Neural cell (in vitro differentiated cells): ENCODE measurements at regions not wholly inside any gene's neighbourhood (a gene's known extent, or its start where the extent isn't known, plus 50 kb on each side); places are given as distances from the start of the nearest gene placed in this dataset.

ENCODE experiments used
- H2AFZ ChIP-seq: fragments of 200-600, 300-800 bp; sonication (generic), shearing (Covaris generic); 2 replicates; pipeline ENCODE4 v1.6.0; 2014; ENCODE audit warnings: low read depth, mild to moderate bottlenecking, antibody characterized with exemption, low read length, moderate library complexity
- H3F3A ChIP-seq: fragments of 200-600 bp; shearing (Covaris generic); 2 replicates; pipeline ENCODE4 v1.6.1; 2016; ENCODE audit warnings: mild to moderate bottlenecking, moderate library complexity, mixed read lengths, antibody characterized with exemption, low read length; ENCODE audit not compliant: insufficient read depth, poor library complexity, severe bottlenecking
- H3K27ac ChIP-seq: fragments of 200-600, 300-800 bp; sonication (generic), shearing (Covaris generic); 2 replicates; pipeline ENCODE4 v1.5.1; 2014; ENCODE audit warnings: mild to moderate bottlenecking, low read length, moderate library complexity
- H3K27me3 ChIP-seq: fragments of 300-800, 200-600 bp; sonication (generic), shearing (Covaris generic); 2 replicates; pipeline ENCODE4 v1.6.0; 2014; ENCODE audit warnings: mild to moderate bottlenecking, low read depth, low read length, moderate library complexity; ENCODE audit not compliant: insufficient read depth
- H3K36me3 ChIP-seq: fragments of 300-800, 200-600 bp; sonication (generic), shearing (Covaris generic); 2 replicates; pipeline ENCODE4 v1.5.1; 2014; ENCODE audit warnings: mild to moderate bottlenecking, antibody characterized with exemption, low read length, moderate library complexity; ENCODE audit not compliant: insufficient read depth
- H3K4me2 ChIP-seq: fragments of 300-800, 200-600 bp; sonication (generic), shearing (Covaris generic); 2 replicates; pipeline ENCODE4 v1.6.0; 2014; ENCODE audit warnings: mild to moderate bottlenecking, low read length
- H3K4me3 ChIP-seq: fragments of 300-800, 200-600 bp; sonication (generic), shearing (Covaris generic); 2 replicates; pipeline ENCODE4 v1.5.1; 2014; ENCODE audit warnings: mild to moderate bottlenecking, low read length, moderate library complexity
- H3K79me2 ChIP-seq: fragments of 200-600 bp; shearing (Covaris generic); replicated peaks from 2 replicates; pipeline ENCODE4 v1.6.0; 2014; ENCODE audit warnings: mild to moderate bottlenecking, low read length, moderate library complexity; ENCODE audit not compliant: insufficient read depth
- H3K9ac ChIP-seq: fragments of 300-800, 200-600 bp; sonication (generic), shearing (Covaris generic); 2 replicates; pipeline ENCODE4 v1.6.1; 2016; ENCODE audit warnings: mild to moderate bottlenecking, low read length, mixed read lengths
- H3K9me2 ChIP-seq: fragments of 200-600 bp; shearing (Covaris generic); 2 replicates; pipeline ENCODE4 v1.6.1; 2016; ENCODE audit warnings: mild to moderate bottlenecking, low read length, mixed read lengths; ENCODE audit not compliant: insufficient read depth
- H3K9me3 ChIP-seq: fragments of 200-600, 300-800 bp; sonication (generic), shearing (Covaris generic); 2 replicates; pipeline ENCODE4 v1.6.1; 2016; ENCODE audit warnings: mild to moderate bottlenecking, mixed run types, low read length, moderate library complexity, mixed read lengths
- H4K20me1 ChIP-seq: fragments of 200-600 bp; shearing (Covaris generic); 2 replicates; pipeline ENCODE4 v1.6.1; 2016; ENCODE audit warnings: mild to moderate bottlenecking, mixed run types; ENCODE audit not compliant: insufficient read depth
- EP300 ChIP-seq: fragments of 450-650 bp; conservative IDR thresholded peaks from 2 replicates; pipeline ENCODE4 v1.6.1; 2014; ENCODE audit warnings: antibody characterized with exemption, mild to moderate bottlenecking, moderate library complexity; ENCODE audit not compliant: poor library complexity, severe bottlenecking
- EZH2 ChIP-seq: fragments of 200-600, 300-800 bp; shearing (Covaris generic), sonication (generic); IDR thresholded peaks from 2 replicates; pipeline ENCODE4 v1.6.1; 2014; ENCODE audit warnings: antibody characterized with exemption, low read length, borderline replicate concordance, mild to moderate bottlenecking; ENCODE audit not compliant: insufficient read depth, poor library complexity, severe bottlenecking
- MXI1 ChIP-seq: fragments of 450-650 bp; conservative IDR thresholded peaks from 2 replicates; pipeline ENCODE4 v1.6.1; 2014; ENCODE audit warnings: antibody characterized with exemption, mild to moderate bottlenecking; ENCODE audit not compliant: poor library complexity, severe bottlenecking
- POLR2AphosphoS5 ChIP-seq: IDR thresholded peaks from 2 replicates; pipeline ENCODE4 v1.6.1; 2012
- RAD21 ChIP-seq: fragments of 450-650 bp; conservative IDR thresholded peaks from 2 replicates; pipeline ENCODE4 v1.6.1; 2014; ENCODE audit warnings: antibody characterized with exemption, mild to moderate bottlenecking, moderate library complexity
- SMC3 ChIP-seq: fragments of 450-650 bp; conservative IDR thresholded peaks from 2 replicates; pipeline ENCODE4 v1.6.1; 2014; ENCODE audit warnings: antibody characterized with exemption, mild to moderate bottlenecking, moderate library complexity; ENCODE audit not compliant: poor library complexity
- TAF1 ChIP-seq: IDR thresholded peaks from 2 replicates; pipeline ENCODE4 v1.6.1; 2012; ENCODE audit warnings: low read depth
- TF ChIP-seq, protein P1 (sequence below): IDR thresholded peaks from 2 replicates; pipeline ENCODE4 v1.6.1; 2012; ENCODE audit warnings: borderline replicate concordance
- TF ChIP-seq, protein P2 (sequence below): fragments of 450-650 bp; IDR thresholded peaks from 2 replicates; pipeline ENCODE4 v1.5.1; 2014; ENCODE audit warnings: antibody characterized with exemption, mild to moderate bottlenecking, moderate library complexity; ENCODE audit not compliant: poor library complexity, severe bottlenecking

DNA sequence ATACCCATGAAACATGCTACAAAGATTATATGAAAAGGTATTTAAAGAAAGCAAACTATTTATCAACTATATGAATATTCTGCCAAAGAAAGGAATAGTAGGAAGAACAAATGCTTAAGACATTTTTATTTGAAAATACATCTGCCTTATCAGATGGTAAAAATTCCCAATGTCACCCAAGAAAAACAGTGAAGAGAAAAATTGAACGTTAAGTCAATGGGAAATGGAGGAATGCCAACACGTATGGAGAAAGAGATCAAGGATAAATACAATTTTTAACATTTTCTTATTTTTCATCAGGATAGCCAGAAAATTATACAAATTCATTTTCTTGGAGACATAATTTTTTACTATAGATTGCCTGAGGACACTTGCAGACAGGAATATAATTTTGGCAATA lies 394.2 kb downstream of the ZEB2 start:
- H3K79me2 ChIP-seq, result no peaks in the 10 kb centered on the region
- H3K27ac ChIP-seq, result no peak overlapping the region
- H3K4me3 ChIP-seq, result no peak overlapping the region
- no peak overlapping the region for H2AFZ ChIP-seq
- no peaks in the 10 kb centered on the region for H3K36me3 ChIP-seq
- no peaks in the 10 kb centered on the region for H4K20me1 ChIP-seq
- no peaks in the 10 kb centered on the region for H3K9me3 ChIP-seq
- H3F3A ChIP-seq, result no peaks in the 10 kb centered on the region
- no peak for TF ChIP-seq RAD21
- no peak for TF ChIP-seq POLR2AphosphoS5
- no peak for TF ChIP-seq SMC3
- no peak for TF ChIP-seq TAF1
- H3K9me2 ChIP-seq, result no peaks in the 10 kb centered on the region
- no peaks in the 10 kb centered on the region for H3K27me3 ChIP-seq
- no peak overlapping the region for H3K4me2 ChIP-seq
- no peak overlapping the region for H3K9ac ChIP-seq

DNA sequence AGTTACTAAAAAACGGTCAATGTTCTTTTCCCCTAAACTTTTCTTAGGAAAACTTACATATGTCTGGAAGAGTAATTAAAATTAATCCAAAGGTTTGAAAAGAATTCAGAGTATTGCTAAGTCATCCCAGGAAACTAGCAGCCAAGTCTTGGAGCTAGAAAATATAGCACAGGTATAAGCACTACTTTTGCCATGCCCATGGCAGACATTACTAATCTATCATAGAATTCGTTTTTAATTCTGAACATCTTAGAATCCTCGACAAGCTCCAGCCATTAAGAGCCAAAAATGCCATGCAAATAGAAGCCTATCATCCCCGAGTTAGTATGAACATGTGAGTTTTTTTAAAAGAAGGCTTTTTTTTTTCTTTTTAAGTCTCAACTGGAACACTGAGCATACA lies 395.0 kb downstream of the ZEB2 start:
- Histone ChIP-seq H3F3A (no peaks in the 10 kb centered on the region), H3K79me2 (no peaks in the 10 kb centered on the region), H3K4me3 (no peak overlapping the region), H3K9me2 (no peaks in the 10 kb centered on the region), H2AFZ (no peak overlapping the region), H4K20me1 (no peaks in the 10 kb centered on the region), H3K9ac (no peak overlapping the region), H3K9me3 (no peaks in the 10 kb centered on the region), H3K27me3 (no peaks in the 10 kb centered on the region), H3K4me2 (no peak overlapping the region), H3K36me3 (no peaks in the 10 kb centered on the region), H3K27ac (no peak overlapping the region)
- TF ChIP-seq, protein P1, sequence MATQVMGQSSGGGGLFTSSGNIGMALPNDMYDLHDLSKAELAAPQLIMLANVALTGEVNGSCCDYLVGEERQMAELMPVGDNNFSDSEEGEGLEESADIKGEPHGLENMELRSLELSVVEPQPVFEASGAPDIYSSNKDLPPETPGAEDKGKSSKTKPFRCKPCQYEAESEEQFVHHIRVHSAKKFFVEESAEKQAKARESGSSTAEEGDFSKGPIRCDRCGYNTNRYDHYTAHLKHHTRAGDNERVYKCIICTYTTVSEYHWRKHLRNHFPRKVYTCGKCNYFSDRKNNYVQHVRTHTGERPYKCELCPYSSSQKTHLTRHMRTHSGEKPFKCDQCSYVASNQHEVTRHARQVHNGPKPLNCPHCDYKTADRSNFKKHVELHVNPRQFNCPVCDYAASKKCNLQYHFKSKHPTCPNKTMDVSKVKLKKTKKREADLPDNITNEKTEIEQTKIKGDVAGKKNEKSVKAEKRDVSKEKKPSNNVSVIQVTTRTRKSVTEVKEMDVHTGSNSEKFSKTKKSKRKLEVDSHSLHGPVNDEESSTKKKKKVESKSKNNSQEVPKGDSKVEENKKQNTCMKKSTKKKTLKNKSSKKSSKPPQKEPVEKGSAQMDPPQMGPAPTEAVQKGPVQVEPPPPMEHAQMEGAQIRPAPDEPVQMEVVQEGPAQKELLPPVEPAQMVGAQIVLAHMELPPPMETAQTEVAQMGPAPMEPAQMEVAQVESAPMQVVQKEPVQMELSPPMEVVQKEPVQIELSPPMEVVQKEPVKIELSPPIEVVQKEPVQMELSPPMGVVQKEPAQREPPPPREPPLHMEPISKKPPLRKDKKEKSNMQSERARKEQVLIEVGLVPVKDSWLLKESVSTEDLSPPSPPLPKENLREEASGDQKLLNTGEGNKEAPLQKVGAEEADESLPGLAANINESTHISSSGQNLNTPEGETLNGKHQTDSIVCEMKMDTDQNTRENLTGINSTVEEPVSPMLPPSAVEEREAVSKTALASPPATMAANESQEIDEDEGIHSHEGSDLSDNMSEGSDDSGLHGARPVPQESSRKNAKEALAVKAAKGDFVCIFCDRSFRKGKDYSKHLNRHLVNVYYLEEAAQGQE, result no peak
- TF ChIP-seq TAF1 (no peak), RAD21 (no peak), SMC3 (no peak), MXI1 (no peak), EP300 (no peak), POLR2AphosphoS5 (no peak), EZH2 (no peak)
- TF ChIP-seq, protein P2, sequence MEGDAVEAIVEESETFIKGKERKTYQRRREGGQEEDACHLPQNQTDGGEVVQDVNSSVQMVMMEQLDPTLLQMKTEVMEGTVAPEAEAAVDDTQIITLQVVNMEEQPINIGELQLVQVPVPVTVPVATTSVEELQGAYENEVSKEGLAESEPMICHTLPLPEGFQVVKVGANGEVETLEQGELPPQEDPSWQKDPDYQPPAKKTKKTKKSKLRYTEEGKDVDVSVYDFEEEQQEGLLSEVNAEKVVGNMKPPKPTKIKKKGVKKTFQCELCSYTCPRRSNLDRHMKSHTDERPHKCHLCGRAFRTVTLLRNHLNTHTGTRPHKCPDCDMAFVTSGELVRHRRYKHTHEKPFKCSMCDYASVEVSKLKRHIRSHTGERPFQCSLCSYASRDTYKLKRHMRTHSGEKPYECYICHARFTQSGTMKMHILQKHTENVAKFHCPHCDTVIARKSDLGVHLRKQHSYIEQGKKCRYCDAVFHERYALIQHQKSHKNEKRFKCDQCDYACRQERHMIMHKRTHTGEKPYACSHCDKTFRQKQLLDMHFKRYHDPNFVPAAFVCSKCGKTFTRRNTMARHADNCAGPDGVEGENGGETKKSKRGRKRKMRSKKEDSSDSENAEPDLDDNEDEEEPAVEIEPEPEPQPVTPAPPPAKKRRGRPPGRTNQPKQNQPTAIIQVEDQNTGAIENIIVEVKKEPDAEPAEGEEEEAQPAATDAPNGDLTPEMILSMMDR, result no peak

DNA sequence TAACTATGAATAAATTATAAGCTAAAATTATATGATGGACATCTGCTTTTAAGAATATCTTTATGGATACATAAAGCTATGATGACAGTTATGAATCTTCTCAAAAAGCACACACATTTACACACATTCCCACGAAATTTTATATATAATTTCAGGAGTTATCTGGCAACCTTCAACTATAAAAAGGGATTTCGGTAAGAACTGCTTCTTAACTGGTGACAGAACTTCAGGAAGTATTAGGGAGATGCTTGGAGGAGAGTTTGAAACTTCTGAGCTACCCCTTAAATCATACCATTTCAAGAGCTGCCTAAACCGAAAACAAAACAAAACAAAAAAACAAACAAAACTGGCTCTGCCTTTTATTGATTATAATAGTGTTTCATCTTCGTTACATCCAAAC lies 399.4 kb downstream of the ZEB2 start:
- H2AFZ ChIP-seq, result no peak overlapping the region
- H3F3A ChIP-seq, result no peaks in the 10 kb centered on the region
- no peaks in the 10 kb centered on the region for H3K9me3 ChIP-seq
- H3K9me2 ChIP-seq, result no peaks in the 10 kb centered on the region
- no peaks in the 10 kb centered on the region for H3K27me3 ChIP-seq
- H3K79me2 ChIP-seq, result no peaks in the 10 kb centered on the region
- no peaks in the 10 kb centered on the region for H3K36me3 ChIP-seq
- TF ChIP-seq POLR2AphosphoS5 (no peak), RAD21 (no peak), MXI1 (no peak), EP300 (no peak), EZH2 (no peak), SMC3 (no peak)
- TF ChIP-seq, protein P2, result no peak
- no peak overlapping the region for H3K4me3 ChIP-seq
- H3K27ac ChIP-seq, result no peak overlapping the region
- H4K20me1 ChIP-seq, result no peaks in the 10 kb centered on the region
- H3K9ac ChIP-seq, result no peak overlapping the region
- H3K4me2 ChIP-seq, result no peak overlapping the region
